ENCODE measurements at regions not wholly inside any gene's neighbourhood (a gene's known extent, or its start where the extent isn't known, plus 50 kb on each side); places are given as distances from the start of the nearest gene placed in this dataset.
A peak's percentile ranks its signal among the peaks of the same experiment; 100 is the strongest.

- TF ChIP-seq POLR2AphosphoS5 (IDR thresholded peaks at IDR 0.05; ENCODE audit: low read depth, low read length) = no peak
- TF ChIP-seq, protein P1, sequence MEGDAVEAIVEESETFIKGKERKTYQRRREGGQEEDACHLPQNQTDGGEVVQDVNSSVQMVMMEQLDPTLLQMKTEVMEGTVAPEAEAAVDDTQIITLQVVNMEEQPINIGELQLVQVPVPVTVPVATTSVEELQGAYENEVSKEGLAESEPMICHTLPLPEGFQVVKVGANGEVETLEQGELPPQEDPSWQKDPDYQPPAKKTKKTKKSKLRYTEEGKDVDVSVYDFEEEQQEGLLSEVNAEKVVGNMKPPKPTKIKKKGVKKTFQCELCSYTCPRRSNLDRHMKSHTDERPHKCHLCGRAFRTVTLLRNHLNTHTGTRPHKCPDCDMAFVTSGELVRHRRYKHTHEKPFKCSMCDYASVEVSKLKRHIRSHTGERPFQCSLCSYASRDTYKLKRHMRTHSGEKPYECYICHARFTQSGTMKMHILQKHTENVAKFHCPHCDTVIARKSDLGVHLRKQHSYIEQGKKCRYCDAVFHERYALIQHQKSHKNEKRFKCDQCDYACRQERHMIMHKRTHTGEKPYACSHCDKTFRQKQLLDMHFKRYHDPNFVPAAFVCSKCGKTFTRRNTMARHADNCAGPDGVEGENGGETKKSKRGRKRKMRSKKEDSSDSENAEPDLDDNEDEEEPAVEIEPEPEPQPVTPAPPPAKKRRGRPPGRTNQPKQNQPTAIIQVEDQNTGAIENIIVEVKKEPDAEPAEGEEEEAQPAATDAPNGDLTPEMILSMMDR (IDR thresholded peaks at IDR 0.05; ENCODE audit: control extremely low read depth in 1 of 3, insufficient read depth in 1 of 3, low read depth in 1 of 3, low read length in 3 of 3) = peak; percentile 77 to 93 (median 93)
- TF ChIP-seq JUND (IDR thresholded peaks at IDR 0.05; ENCODE audit: low read length) = no peak
- TF ChIP-seq RAD21 (IDR thresholded peaks at IDR 0.05 in 1 of 2, conservative IDR thresholded peaks at IDR 0.05 in 1 of 2; ENCODE audit: low read depth in 2 of 2, low read length in 2 of 2) = peak; percentile 71 to 75
- TF ChIP-seq POLR2A (IDR thresholded peaks at IDR 0.05; ENCODE audit: control extremely low read depth in 1 of 2, low read depth in 2 of 2, low read length in 2 of 2) = no peak
- TF ChIP-seq, protein P2, sequence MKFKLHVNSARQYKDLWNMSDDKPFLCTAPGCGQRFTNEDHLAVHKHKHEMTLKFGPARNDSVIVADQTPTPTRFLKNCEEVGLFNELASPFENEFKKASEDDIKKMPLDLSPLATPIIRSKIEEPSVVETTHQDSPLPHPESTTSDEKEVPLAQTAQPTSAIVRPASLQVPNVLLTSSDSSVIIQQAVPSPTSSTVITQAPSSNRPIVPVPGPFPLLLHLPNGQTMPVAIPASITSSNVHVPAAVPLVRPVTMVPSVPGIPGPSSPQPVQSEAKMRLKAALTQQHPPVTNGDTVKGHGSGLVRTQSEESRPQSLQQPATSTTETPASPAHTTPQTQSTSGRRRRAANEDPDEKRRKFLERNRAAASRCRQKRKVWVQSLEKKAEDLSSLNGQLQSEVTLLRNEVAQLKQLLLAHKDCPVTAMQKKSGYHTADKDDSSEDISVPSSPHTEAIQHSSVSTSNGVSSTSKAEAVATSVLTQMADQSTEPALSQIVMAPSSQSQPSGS (IDR thresholded peaks at IDR 0.05; ENCODE audit: low read length) = no peak
- TF ChIP-seq E2F6 (IDR thresholded peaks at IDR 0.05) = no peak
- TF ChIP-seq SP1 (IDR thresholded peaks at IDR 0.05; ENCODE audit: low read depth, low read length) = no peak
Measured at GRCh38 chr19:30799865-30800755, 427.9 kb downstream of the ZNF536 start.
